ENCODE measurements at regions not wholly inside any gene's neighbourhood (a gene's known extent, or its start where the extent isn't known, plus 50 kb on each side); places are given as distances from the start of the nearest gene placed in this dataset.
"Not testable (repeated sequence)": the region's sequence is repeated elsewhere in the genome, so short reads cannot be mapped to it uniquely, and the experiment has no call there.

- peak in 1 of 3 experiments; percentile 32 for DNase-seq
These were observed 179.8 kb upstream of the RBBP8 start for GRCh38 chr18:22753130-22753831.

- DNase-seq = not testable (repeated sequence)
These were observed 169.1 kb upstream of the RBBP8 start for GRCh38 chr18:22764005-22764404.

GRCh38 chr18:22765896-22766295, 167.2 kb upstream of the RBBP8 start:
- DNase-seq = no peak

- DNase-seq = no peak
These were observed 165.5 kb upstream of the RBBP8 start for GRCh38 chr18:22767653-22768052.

- DNase-seq = no peak
These were observed 159.2 kb upstream of the RBBP8 start for GRCh38 chr18:22773944-22774343.

- peak in 2 of 3 experiments; percentile 49 to 50 for DNase-seq
These were observed 154.1 kb upstream of the RBBP8 start for GRCh38 chr18:22778996-22779395.

GRCh38 chr18:22783245-22783644, 149.9 kb upstream of the RBBP8 start:
- DNase-seq = no peak

GRCh38 chr18:22783662-22784076, 149.5 kb upstream of the RBBP8 start:
- no peak for DNase-seq

- no peak for DNase-seq
These were observed 144.1 kb upstream of the RBBP8 start for GRCh38 chr18:22789052-22789451.

- DNase-seq = no peak
These were observed 143.5 kb upstream of the RBBP8 start for GRCh38 chr18:22789600-22789999.

- no peak for DNase-seq
These were observed 142.4 kb upstream of the RBBP8 start for GRCh38 chr18:22790545-22791309.

- DNase-seq = no peak
These were observed 141.9 kb upstream of the RBBP8 start for GRCh38 chr18:22791310-22791610.

- DNase-seq = no peak
These were observed 137.0 kb upstream of the RBBP8 start for GRCh38 chr18:22796113-22796512.

GRCh38 chr18:22800551-22800951, 132.6 kb upstream of the RBBP8 start:
- DNase-seq = no peak

GRCh38 chr18:22813648-22814328, 119.3 kb upstream of the RBBP8 start:
- peak; percentile 4 to 76 (median 25) for DNase-seq

- no peak for DNase-seq
These were observed 118.8 kb upstream of the RBBP8 start for GRCh38 chr18:22814329-22814703.

GRCh38 chr18:22816266-22817176, 116.6 kb upstream of the RBBP8 start:
- DNase-seq = peak in 2 of 3 experiments; percentile 14 to 37

- peak in 1 of 3 experiments; percentile 64 for DNase-seq
These were observed 115.3 kb upstream of the RBBP8 start for GRCh38 chr18:22817844-22818243.

- no peak for DNase-seq
These were observed 111.1 kb upstream of the RBBP8 start for GRCh38 chr18:22822024-22822423.

GRCh38 chr18:22822841-22823508, 110.2 kb upstream of the RBBP8 start:
- DNase-seq = no peak

- DNase-seq = no peak
These were observed 106.4 kb upstream of the RBBP8 start for GRCh38 chr18:22826726-22827125.

GRCh38 chr18:22827216-22827615, 105.9 kb upstream of the RBBP8 start:
- DNase-seq = no peak

All from NCI-H1417 (cell line).